ENCODE measurements at regions not wholly inside any gene's neighbourhood (a gene's known extent, or its start where the extent isn't known, plus 50 kb on each side); places are given as distances from the start of the nearest gene placed in this dataset.
A peak's percentile ranks its signal among the peaks of the same experiment; 100 is the strongest.
"Not testable (repeated sequence)": the region's sequence is repeated elsewhere in the genome, so short reads cannot be mapped to it uniquely, and the experiment has no call there.

GRCh38 chr2:113386780-113387433 lies 50.6 kb upstream of the ZNG1B start:
- DNase-seq: not testable (repeated sequence)

DNA sequence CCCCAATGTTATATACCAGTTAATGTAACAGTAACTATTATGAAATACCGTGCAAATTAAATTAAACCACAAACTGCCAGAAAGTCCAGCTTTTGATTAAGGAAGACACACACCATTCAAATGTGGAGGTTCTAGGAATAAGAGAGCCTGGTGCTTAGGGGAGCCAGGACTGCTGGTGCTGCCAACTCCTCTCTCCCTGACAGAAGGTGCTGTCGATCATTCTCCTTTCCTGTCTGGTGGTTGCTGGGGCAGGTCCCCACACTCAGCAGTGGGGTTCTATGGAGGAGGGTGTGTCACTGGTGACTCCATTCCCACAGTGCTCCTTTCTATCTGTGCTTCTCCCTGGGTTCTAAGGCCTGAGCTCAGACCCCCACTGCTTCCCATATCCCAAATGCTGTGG lies 57.9 kb upstream of the ZNG1B start:
- DNase-seq: not testable (repeated sequence)

DNA sequence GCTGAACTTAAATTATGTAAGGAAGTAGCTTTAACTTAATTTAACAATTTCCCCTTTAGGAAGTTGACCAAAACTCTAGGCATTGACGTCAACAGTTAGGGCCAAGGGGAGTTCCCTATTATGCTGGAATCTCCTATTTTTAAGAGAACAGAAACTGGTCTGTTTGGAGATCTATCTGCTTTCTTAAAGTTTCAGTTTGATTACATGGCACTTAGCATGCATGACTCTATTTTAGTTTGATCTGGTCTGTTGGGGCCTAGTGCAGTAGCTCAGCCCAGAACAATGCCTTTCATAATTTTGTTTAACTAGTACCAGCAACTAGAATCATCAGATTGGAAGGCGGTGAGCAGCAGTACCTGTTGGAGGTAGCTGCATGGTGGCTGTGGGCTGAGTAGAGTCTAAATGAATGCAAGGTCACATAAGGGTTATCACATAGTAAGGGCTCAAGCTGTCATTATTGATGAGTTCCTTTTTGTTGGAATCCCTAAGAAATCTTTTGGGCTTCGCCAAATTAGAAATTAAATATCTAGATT lies 60.5 kb upstream of the ZNG1B start:
- no peak for DNase-seq

DNA sequence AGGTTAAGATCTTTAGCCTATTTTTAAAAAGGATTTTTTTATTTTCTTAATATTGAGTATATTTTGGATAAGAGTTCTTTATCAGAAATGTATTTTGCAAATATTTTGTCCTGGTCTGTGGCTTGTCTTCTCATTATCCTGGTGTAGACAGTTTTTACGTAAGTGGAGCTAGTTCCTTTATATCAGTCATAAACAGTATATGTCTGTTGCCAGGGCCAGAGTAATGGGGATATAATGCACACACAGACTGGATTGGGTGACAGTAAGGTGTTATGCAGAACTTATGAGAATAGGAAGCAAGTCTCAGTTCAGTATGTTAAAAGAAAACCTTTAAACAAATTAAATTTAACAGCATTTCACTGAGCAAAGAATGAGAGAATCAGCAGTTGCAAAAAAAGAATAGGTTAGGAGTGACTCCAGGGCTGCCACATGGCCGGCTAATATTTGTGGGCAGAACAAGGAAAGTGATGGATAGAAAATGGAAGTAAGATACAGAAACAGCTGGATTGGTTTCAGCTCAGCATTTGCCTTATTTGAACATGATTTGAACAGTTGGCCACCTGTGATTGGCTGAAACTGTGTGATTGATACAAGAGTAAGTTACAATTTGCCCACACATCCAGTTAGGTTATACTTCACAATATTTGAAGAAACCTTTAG lies 61.1 kb upstream of the ZNG1B start:
- no peak for DNase-seq

GRCh38 chr2:113374857-113375256 lies 62.6 kb upstream of the ZNG1B start:
- not testable (repeated sequence) for DNase-seq

DNA sequence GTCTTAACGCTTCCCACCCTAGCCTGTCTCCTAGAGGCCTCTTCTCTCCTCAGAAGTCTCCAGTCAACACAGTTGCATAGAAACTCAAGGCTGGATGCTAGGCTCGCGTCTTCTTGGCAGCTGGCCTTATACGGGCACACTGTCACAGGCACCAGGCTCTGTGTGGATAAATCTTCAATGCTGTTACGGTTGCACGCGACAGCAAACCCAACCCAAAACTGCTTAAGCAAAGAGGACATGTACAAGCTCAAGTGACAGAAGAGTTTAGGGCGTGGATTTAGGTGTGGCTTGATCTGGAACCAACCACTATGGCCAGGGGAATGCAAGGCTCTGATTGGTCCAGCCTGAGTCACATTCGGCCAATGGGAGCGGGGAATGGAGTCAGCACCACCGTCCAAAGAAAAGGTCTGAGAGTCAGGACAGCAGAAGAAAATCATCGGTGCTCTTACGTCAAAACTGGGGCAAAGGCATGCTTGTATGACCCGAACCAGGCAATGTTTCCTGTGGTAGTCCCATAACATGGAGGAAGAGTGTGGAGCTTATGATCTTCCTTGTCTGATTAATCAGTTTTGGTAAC lies 65.1 kb upstream of the ZNG1B start:
- DNase-seq: not testable (repeated sequence)

DNA sequence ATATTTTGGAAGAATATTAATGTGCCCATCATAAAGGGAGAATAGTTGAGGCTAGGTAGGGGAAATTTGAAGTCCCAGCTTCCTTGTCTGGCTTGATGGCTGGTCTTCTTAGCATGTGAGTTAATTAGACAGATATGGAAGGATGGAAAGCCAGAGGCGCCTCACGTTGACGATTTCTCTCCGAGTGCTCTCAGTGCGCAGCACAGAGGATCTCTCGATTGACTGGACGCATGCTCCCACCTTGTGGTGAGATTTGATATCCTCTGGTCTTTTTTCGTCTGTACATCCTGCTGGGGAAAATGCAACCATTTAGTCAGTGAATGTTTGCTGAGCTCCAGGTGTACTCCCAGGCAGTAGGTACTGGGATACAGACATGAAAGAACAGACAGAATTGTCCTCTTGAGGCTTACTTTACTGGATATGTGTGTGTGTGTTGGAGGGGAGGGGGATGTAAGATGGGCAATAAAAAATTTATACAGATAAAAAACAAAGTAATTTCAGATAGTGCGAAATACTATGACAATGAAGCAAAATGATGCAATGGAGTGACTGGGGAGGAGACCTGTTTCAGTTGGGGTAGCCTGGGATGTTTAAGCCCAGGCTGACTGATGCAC lies 66.9 kb upstream of the ZNG1B start:
- DNase-seq: peak; percentile 75

- DNase-seq: no peak
Observed at GRCh38 chr2:113370030-113370429, 67.5 kb upstream of the ZNG1B start.

- DNase-seq: not testable (repeated sequence)
Observed at GRCh38 chr2:113368581-113368980, 68.9 kb upstream of the ZNG1B start.

- not testable (repeated sequence) for DNase-seq
Observed at GRCh38 chr2:113366821-113367220, 70.7 kb upstream of the ZNG1B start.

DNA sequence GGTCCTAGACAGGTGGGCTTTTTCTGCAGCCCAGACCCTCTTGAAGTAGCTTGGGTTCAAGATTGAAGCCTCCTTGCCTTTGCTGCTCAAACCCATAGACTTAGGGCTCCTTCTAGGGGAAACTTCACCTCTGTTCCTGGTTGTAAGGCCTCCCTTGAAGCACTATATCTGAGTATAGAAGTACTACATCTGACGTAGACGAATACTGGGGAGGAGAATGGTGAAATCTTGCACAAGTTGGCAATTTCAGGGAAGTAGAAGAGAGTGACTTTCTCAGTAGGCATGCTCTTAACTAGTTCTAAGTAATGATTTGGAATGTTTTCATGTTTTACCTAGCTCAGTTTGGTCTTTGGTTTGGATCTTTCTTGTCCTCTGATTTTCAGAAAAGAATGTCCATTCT lies 71.7 kb upstream of the ZNG1B start:
- DNase-seq: not testable (repeated sequence)

GRCh38 chr2:113365290-113365689 lies 72.2 kb upstream of the ZNG1B start:
- not testable (repeated sequence) for DNase-seq

GRCh38 chr2:113361051-113361450 lies 76.4 kb upstream of the ZNG1B start:
- DNase-seq: no peak

- DNase-seq: no peak
Observed at GRCh38 chr2:113357071-113357470, 78.3 kb upstream of the PAX8 start.

DNA sequence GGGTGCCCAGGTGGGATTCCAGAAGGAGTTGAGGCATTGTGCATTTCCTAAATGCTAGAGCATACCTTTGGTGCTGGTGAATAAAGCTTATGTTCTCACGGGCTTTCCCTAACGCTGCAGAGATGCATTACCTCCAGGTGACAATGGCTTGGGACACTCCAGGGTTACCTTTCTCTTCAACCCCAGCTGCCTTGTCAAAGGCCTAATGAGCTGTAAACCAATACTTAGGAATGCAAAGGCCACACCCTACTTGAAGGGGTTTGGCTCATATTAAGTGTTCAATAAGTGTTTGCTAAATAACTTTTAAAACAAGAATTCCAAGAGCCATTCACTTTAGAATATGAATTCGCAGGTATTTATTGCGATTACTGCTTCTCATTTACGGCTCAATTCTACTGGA lies 77.6 kb upstream of the PAX8 start:
- DNase-seq: not testable (repeated sequence)

GRCh38 chr2:113355339-113356015 lies 76.8 kb upstream of the PAX8 start:
- not testable (repeated sequence) for DNase-seq

- no peak for DNase-seq
Observed at GRCh38 chr2:113351375-113352355, 72.9 kb upstream of the PAX8 start.

DNA sequence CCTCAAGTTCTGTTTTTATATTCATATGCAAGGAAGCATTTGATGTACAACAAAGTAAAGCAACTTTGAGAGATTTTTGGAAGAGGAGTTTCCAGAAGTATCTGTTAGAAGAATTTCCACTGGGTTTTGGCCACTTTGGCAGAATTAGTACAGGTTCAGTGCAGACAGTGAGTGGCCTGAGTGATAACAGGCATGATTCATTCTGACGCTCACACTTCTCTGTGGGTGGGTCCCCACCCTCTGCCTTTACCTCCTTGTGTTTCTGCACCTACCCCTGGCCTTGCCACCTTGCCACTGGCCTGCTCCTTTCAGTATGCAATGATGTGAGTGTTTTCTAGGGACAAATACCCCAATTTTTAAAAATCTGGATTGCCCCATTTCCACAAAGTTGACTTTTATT lies 65.1 kb upstream of the PAX8 start:
- DNase-seq: not testable (repeated sequence)

DNA sequence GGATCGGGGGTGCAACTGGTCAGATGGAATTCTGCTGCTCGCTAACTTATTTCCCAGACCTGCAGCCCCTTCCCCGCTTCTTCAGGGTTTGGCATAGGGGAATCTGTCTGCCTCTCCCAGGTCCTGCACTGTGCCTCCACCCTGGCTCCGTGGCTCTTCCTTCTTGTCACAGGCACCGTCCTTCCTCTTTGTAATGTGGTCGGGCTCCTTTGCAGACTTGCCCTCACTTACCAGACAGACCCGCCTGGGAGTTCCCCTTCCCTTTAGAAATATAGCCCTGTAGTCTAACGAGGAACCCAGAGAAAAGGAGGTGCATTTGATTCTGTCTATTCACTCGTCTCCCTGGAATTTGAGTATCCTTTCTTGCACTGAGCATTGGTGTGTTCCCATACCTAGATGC lies 63.9 kb upstream of the PAX8 start:
- DNase-seq: no peak

- DNase-seq: not testable (repeated sequence)
Observed at GRCh38 chr2:113341870-113342253, 63.1 kb upstream of the PAX8 start.

- DNase-seq: no peak
Observed at GRCh38 chr2:113341191-113341869, 62.6 kb upstream of the PAX8 start.
